PC-3 (cell line): ENCODE measurements at regions not wholly inside any gene's neighbourhood (a gene's known extent, or its start where the extent isn't known, plus 50 kb on each side); places are given as distances from the start of the nearest gene placed in this dataset.

Experiments used
- CTCF ChIP-seq: fragments of 300-600 bp; sonication (generic); conservative IDR thresholded peaks from 2 replicates; pipeline ENCODE4 v1.5.1; 2017; ENCODE audit warnings: antibody characterized with exemption, low read depth, mild to moderate bottlenecking, low read length
- EZH2 ChIP-seq: fragments of 300-600 bp; sonication (generic); IDR thresholded peaks from one replicate; pipeline ENCODE4 v1.6.1; 2017; ENCODE audit warnings: antibody characterized with exemption, mild to moderate bottlenecking, low read length; ENCODE audit not compliant: unreplicated experiment
- EZH2phosphoT487 ChIP-seq: fragments of 300-600 bp; sonication (generic); IDR thresholded peaks from 2 replicates; pipeline ENCODE4 v1.6.1; 2018; ENCODE audit warnings: mild to moderate bottlenecking, antibody characterized with exemption, low read length, borderline replicate concordance

GRCh38 chr6:117771403-117771802 lies 96.1 kb downstream of the NUS1 start:
- TF ChIP-seq CTCF (no peak), EZH2 (no peak), EZH2phosphoT487 (no peak)
